Chondrocyte (in vitro differentiated cells): ENCODE measurements at regions not wholly inside any gene's neighbourhood (a gene's known extent, or its start where the extent isn't known, plus 50 kb on each side); places are given as distances from the start of the nearest gene placed in this dataset.
"Not testable (repeated sequence)": the region's sequence is repeated elsewhere in the genome, so short reads cannot be mapped to it uniquely, and the experiment has no call there.

Source experiments
- DNase-seq: peaks from one replicate; pipeline ENCODE4 v3.0.0; 2021; ENCODE audit warnings: mixed read lengths, low spot score
- H3K27ac Mint-ChIP-seq: one replicate; pipeline ENCODE4 v1.8.0; 2021; ENCODE audit warnings: mild to moderate bottlenecking, moderate library complexity, mixed read lengths; ENCODE audit not compliant: unreplicated experiment
- H3K27me3 Mint-ChIP-seq: 2 replicates; pipeline ENCODE4 v1.8.0; 2021; ENCODE audit warnings: low read depth, mixed read lengths
- H3K36me3 Mint-ChIP-seq: 2 replicates; pipeline ENCODE4 v1.8.0; 2021; ENCODE audit warnings: low read depth, mixed read lengths
- H3K4me1 Mint-ChIP-seq: 2 replicates; pipeline ENCODE4 v1.8.0; 2021; ENCODE audit warnings: low read depth, mild to moderate bottlenecking, mixed read lengths
- H3K4me3 Mint-ChIP-seq: one replicate; pipeline ENCODE4 v1.8.0; 2021; ENCODE audit warnings: mild to moderate bottlenecking, moderate library complexity, mixed read lengths; ENCODE audit not compliant: unreplicated experiment
- H3K9me3 Mint-ChIP-seq: 2 replicates; pipeline ENCODE4 v1.8.0; 2021; ENCODE audit warnings: low read depth, mixed read lengths
- TF ChIP-seq, protein P1 (sequence below): fragments of 200-600 bp; sonication (generic); IDR thresholded peaks from 2 replicates; pipeline ENCODE4 v1.5.0; 2021; ENCODE audit warnings: antibody characterized with exemption, mild to moderate bottlenecking, moderate library complexity

- no peak overlapping the region for H3K4me3 Mint-ChIP-seq
- no peaks in the 10 kb centered on the region for H3K27me3 Mint-ChIP-seq
- H3K27ac Mint-ChIP-seq: peak overlapping the region; percentile 82
- no peak for DNase-seq
- H3K36me3 Mint-ChIP-seq: no peaks in the 10 kb centered on the region
- H3K9me3 Mint-ChIP-seq: peaks cover under 1% of the 10 kb centered on the region
- TF ChIP-seq, protein P1, sequence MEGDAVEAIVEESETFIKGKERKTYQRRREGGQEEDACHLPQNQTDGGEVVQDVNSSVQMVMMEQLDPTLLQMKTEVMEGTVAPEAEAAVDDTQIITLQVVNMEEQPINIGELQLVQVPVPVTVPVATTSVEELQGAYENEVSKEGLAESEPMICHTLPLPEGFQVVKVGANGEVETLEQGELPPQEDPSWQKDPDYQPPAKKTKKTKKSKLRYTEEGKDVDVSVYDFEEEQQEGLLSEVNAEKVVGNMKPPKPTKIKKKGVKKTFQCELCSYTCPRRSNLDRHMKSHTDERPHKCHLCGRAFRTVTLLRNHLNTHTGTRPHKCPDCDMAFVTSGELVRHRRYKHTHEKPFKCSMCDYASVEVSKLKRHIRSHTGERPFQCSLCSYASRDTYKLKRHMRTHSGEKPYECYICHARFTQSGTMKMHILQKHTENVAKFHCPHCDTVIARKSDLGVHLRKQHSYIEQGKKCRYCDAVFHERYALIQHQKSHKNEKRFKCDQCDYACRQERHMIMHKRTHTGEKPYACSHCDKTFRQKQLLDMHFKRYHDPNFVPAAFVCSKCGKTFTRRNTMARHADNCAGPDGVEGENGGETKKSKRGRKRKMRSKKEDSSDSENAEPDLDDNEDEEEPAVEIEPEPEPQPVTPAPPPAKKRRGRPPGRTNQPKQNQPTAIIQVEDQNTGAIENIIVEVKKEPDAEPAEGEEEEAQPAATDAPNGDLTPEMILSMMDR: no peak
- peaks cover 32% of the 10 kb centered on the region for H3K4me1 Mint-ChIP-seq
Measured at GRCh38 chr14:53714495-53715192, 242.0 kb downstream of the BMP4 start.

DNA sequence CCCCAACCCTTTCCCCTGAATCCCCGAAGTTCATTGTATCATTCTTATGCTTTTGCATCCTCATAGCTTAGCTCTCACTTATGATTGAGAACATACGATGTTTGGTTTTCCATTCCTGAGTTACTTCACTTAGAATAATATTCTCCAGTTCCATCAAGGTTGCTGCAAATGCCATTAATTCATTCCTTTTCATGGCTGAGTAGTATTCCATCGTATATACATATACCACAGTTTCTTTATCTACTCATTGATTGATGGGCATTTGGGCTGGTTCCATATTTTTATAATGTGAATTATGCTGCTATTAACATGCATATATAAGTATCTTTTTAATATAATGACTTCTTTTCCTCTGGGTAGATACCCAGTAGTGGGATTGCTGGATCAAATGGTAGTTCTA, 243.7 kb downstream of the BMP4 start:
- not testable (repeated sequence) for H3K27ac Mint-ChIP-seq, DNase-seq, H3K4me3 Mint-ChIP-seq, H3K27me3 Mint-ChIP-seq, H3K9me3 Mint-ChIP-seq, H3K36me3 Mint-ChIP-seq
- H3K4me1 Mint-ChIP-seq: peaks cover 32% of the 10 kb centered on the region

DNA sequence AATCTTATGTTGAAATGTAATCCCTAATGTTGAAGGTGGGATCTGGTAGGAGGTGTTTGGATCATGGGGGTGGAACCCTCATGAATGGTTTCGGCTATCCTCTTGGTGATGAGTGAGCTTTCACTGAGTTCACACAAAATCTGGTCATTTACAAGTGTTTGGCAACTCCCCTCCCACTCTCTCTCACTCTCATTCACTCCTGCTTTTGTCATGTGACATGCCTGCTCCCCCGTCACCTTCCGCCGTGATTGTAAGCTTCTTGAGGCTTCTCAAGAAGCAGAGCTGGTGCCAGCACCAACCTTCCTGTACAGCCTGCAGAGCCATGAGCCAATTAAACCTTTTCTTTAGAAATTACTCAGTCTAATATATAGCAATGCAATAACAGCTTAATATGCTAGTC, 245.4 kb downstream of the BMP4 start:
- TF ChIP-seq, protein P1: no peak
- H3K4me1 Mint-ChIP-seq: peaks cover 20% of the 10 kb centered on the region
- peaks cover 1% of the 10 kb centered on the region for H3K36me3 Mint-ChIP-seq
- no peak for DNase-seq
- no peak overlapping the region for H3K27ac Mint-ChIP-seq
- H3K27me3 Mint-ChIP-seq: no peaks in the 10 kb centered on the region
- no peak overlapping the region for H3K4me3 Mint-ChIP-seq
- no peaks in the 10 kb centered on the region for H3K9me3 Mint-ChIP-seq

GRCh38 chr14:53710615-53711014, 246.0 kb downstream of the BMP4 start:
- Mint-ChIP-seq H3K9me3 (no peaks in the 10 kb centered on the region), H3K27me3 (no peaks in the 10 kb centered on the region), H3K4me3 (no peak overlapping the region), H3K36me3 (peaks cover 1% of the 10 kb centered on the region), H3K4me1 (peaks cover 14% of the 10 kb centered on the region), H3K27ac (no peak overlapping the region)
- no peak for DNase-seq
- TF ChIP-seq, protein P1: no peak

- Mint-ChIP-seq H3K9me3 (no peaks in the 10 kb centered on the region), H3K4me3 (no peak overlapping the region), H3K27ac (no peak overlapping the region), H3K36me3 (peaks cover 1% of the 10 kb centered on the region), H3K4me1 (peaks cover 1% of the 10 kb centered on the region), H3K27me3 (no peaks in the 10 kb centered on the region)
- no peak for DNase-seq
- TF ChIP-seq, protein P1: no peak
Measured at GRCh38 chr14:53709381-53709780, 247.2 kb downstream of the BMP4 start.

DNA sequence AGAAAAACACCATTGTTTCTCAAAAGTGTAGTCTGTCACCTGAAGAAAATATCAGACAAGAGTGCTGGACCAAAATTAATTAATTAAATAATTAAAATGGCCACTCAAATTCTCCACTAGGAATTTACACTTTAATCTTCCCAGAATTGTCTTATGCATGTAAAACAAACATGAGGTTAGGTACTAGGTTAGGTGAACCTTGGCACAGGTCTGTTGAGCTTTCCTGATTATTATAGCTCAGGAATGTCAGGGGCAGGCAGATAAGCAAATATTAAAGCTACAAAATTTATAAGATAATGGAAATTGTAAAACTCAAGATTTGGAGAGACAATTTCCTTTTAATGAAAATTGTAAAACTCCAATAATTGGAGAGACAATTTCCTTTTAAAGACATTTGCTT, 253.2 kb downstream of the BMP4 start:
- TF ChIP-seq, protein P1: no peak
- DNase-seq: no peak
- H3K9me3 Mint-ChIP-seq: no peaks in the 10 kb centered on the region
- H3K4me1 Mint-ChIP-seq: no peaks in the 10 kb centered on the region
- peaks cover 5% of the 10 kb centered on the region for H3K27me3 Mint-ChIP-seq
- H3K27ac Mint-ChIP-seq: no peak overlapping the region
- H3K4me3 Mint-ChIP-seq: no peak overlapping the region
- H3K36me3 Mint-ChIP-seq: peaks cover 1% of the 10 kb centered on the region
